HL-60 (cell line): ENCODE measurements at regions not wholly inside any gene's neighbourhood (a gene's known extent, or its start where the extent isn't known, plus 50 kb on each side); places are given as distances from the start of the nearest gene placed in this dataset.

Experiments
- DNase-seq, 2 experiments: peaks; one replicate each; pipeline ENCODE4 v3.0.0-alpha.2; 2010 to 2020; ENCODE audit warnings: low read depth in 1 of 2, low spot score in 1 of 2
- H3K27ac ChIP-seq: fragments of 250-450 bp; sonication (Bioruptor Pico); replicated peaks from 2 replicates; pipeline ENCODE4 v1.5.1; 2020; ENCODE audit warnings: mild to moderate bottlenecking, moderate library complexity
- H3K27me3 ChIP-seq: fragments of 250-450 bp; sonication (Bioruptor Pico); 2 replicates; pipeline ENCODE4 v1.5.1; 2021; ENCODE audit warnings: mild to moderate bottlenecking, moderate library complexity; ENCODE audit not compliant: insufficient read depth, poor library complexity, severe bottlenecking
- H3K4me3 ChIP-seq: replicated peaks from 2 replicates; pipeline ENCODE4 v1.5.1; 2011; ENCODE audit warnings: mild to moderate bottlenecking, control low read depth, low read length; ENCODE audit not compliant: insufficient read depth
- CTCF ChIP-seq: IDR thresholded peaks from one replicate; pipeline ENCODE4 v1.5.1; 2011; ENCODE audit warnings: low read length, control low read depth, inconsistent platforms; ENCODE audit not compliant: insufficient read depth
- GABPA ChIP-seq: IDR thresholded peaks from 2 replicates; pipeline ENCODE4 v1.6.1; 2012; ENCODE audit warnings: low read depth
- POLR2AphosphoS5 ChIP-seq: IDR thresholded peaks from 2 replicates; pipeline ENCODE4 v1.6.1; 2012; ENCODE audit warnings: low read depth
- REST ChIP-seq: IDR thresholded peaks from 2 replicates; pipeline ENCODE4 v1.6.1; 2012; ENCODE audit warnings: low read depth; ENCODE audit not compliant: insufficient replicate concordance
- SPI1 ChIP-seq: IDR thresholded peaks from 2 replicates; pipeline ENCODE4 v1.6.1; 2012; ENCODE audit warnings: low read depth, mild to moderate bottlenecking, borderline replicate concordance

- Histone ChIP-seq H3K4me3 (no peak overlapping the region), H3K27ac (no peak overlapping the region), H3K27me3 (no peaks in the 10 kb centered on the region)
- no peak for DNase-seq
- TF ChIP-seq SPI1 (no peak), POLR2AphosphoS5 (no peak)
These were observed 1092.8 kb downstream of the PCDH9 start for GRCh38 chr13:66137384-66137783.

- DNase-seq: no peak
- TF ChIP-seq GABPA (no peak), SPI1 (no peak), POLR2AphosphoS5 (no peak), REST (no peak), CTCF (no peak)
- Histone ChIP-seq H3K27ac (no peak overlapping the region), H3K4me3 (no peak overlapping the region), H3K27me3 (no peaks in the 10 kb centered on the region)
These were observed 1101.4 kb downstream of the PCDH9 start for GRCh38 chr13:66128692-66129269.

GRCh38 chr13:66128201-66128600 lies 1101.9 kb downstream of the PCDH9 start:
- H3K27ac ChIP-seq: no peak overlapping the region
- TF ChIP-seq GABPA (no peak), REST (no peak), SPI1 (no peak), CTCF (no peak), POLR2AphosphoS5 (no peak)
- no peak overlapping the region for H3K4me3 ChIP-seq
- H3K27me3 ChIP-seq: no peaks in the 10 kb centered on the region
- no peak for DNase-seq

- H3K27ac ChIP-seq: no peak overlapping the region
- TF ChIP-seq SPI1 (no peak), POLR2AphosphoS5 (no peak), CTCF (no peak), GABPA (no peak), REST (no peak)
- no peak for DNase-seq
- H3K4me3 ChIP-seq: no peak overlapping the region
- no peaks in the 10 kb centered on the region for H3K27me3 ChIP-seq
These were observed 1112.6 kb downstream of the PCDH9 start for GRCh38 chr13:66117563-66117962.
